ENCODE measurements at regions not wholly inside any gene's neighbourhood (a gene's known extent, or its start where the extent isn't known, plus 50 kb on each side); places are given as distances from the start of the nearest gene placed in this dataset.

- DNase-seq (no peak), ATAC-seq (no peak)
- intact Hi-C loops (cut with micrococcal nuclease), result no loop called here
- H3K4me3 ChIP-seq (ENCODE audit: low read length), result no peak overlapping the region
- H3K4me1 Mint-ChIP-seq, result no peaks in the 10 kb centered on the region
- peaks cover 11 to 16% of the 10 kb centered on the region in 2 donors for H3K9me3 Mint-ChIP-seq
- peaks cover 6% of the 10 kb centered on the region for H3K36me3 Mint-ChIP-seq
- H3K9me3 ChIP-seq (ENCODE audit: control insufficient read depth, insufficient read depth, low read length), result no peaks in the 10 kb centered on the region
- no peak overlapping the region for H3K27ac Mint-ChIP-seq
- TF ChIP-seq CTCF (IDR thresholded peaks at IDR 0.05), result no peak
- no peaks in the 10 kb centered on the region for H3K36me3 ChIP-seq (ENCODE audit: control insufficient read depth, insufficient read depth, low read length)
- H3K27me3 ChIP-seq (ENCODE audit: control insufficient read depth, insufficient read depth, low read length), result no peaks in the 10 kb centered on the region
- H3K27ac ChIP-seq (ENCODE audit: low read length), result no peak overlapping the region
- 94% methylated on average over 2 of the region's 3 CpGs for WGBS (ENCODE audit: insufficient coverage)
- H3K4me3 Mint-ChIP-seq, result no peak overlapping the region
- H3K27me3 Mint-ChIP-seq (ENCODE audit: low read depth in 2 of 2), result no peaks in the 10 kb centered on the region
- H3K4me1 ChIP-seq (ENCODE audit: control insufficient read depth, insufficient read depth, low read length), result no peaks in the 10 kb centered on the region
Observed at GRCh38 chr14:45359746-45360145, 106.7 kb upstream of the MIS18BP1 start.

GRCh38 chr14:45332360-45332988, 79.5 kb upstream of the MIS18BP1 start:
- H3K9me3 Mint-ChIP-seq, result peaks cover 5 to 25% of the 10 kb centered on the region in 2 donors
- no peak for ATAC-seq
- H3K36me3 Mint-ChIP-seq, result peaks cover 11% of the 10 kb centered on the region
- no peaks in the 10 kb centered on the region for H3K4me1 ChIP-seq (ENCODE audit: control insufficient read depth, insufficient read depth, low read length)
- no peak for TF ChIP-seq CTCF (IDR thresholded peaks at IDR 0.05)
- peaks cover 6% of the 10 kb centered on the region for H3K9me3 ChIP-seq (ENCODE audit: control insufficient read depth, insufficient read depth, low read length)
- H3K27me3 ChIP-seq (ENCODE audit: control insufficient read depth, insufficient read depth, low read length), result no peaks in the 10 kb centered on the region
- WGBS (ENCODE audit: insufficient coverage), result 86% methylated on average over 4 of the region's 4 CpGs
- H3K4me3 Mint-ChIP-seq, result no peak overlapping the region
- H3K4me3 ChIP-seq (ENCODE audit: low read length), result no peak overlapping the region
- intact Hi-C loops (cut with micrococcal nuclease), result no loop called here
- no peaks in the 10 kb centered on the region for H3K36me3 ChIP-seq (ENCODE audit: control insufficient read depth, insufficient read depth, low read length)
- no peaks in the 10 kb centered on the region for H3K4me1 Mint-ChIP-seq
- no peak overlapping the region for H3K27ac Mint-ChIP-seq
- DNase-seq, result no peak
- H3K27ac ChIP-seq (ENCODE audit: low read length), result no peak overlapping the region
- H3K27me3 Mint-ChIP-seq (ENCODE audit: low read depth in 2 of 2), result no peaks in the 10 kb centered on the region

- no peak for DNase-seq
- Histone ChIP-seq H3K36me3 (ENCODE audit: control insufficient read depth, insufficient read depth, low read length) (no peaks in the 10 kb centered on the region), H3K4me3 (ENCODE audit: low read length) (no peak overlapping the region), H3K4me1 (ENCODE audit: control insufficient read depth, insufficient read depth, low read length) (no peaks in the 10 kb centered on the region), H3K9me3 (ENCODE audit: control insufficient read depth, insufficient read depth, low read length) (peaks cover 5% of the 10 kb centered on the region), H3K27me3 (ENCODE audit: control insufficient read depth, insufficient read depth, low read length) (no peaks in the 10 kb centered on the region), H3K27ac (ENCODE audit: low read length) (no peak overlapping the region)
- Mint-ChIP-seq H3K27ac (no peak overlapping the region), H3K36me3 (peaks cover 10% of the 10 kb centered on the region), H3K9me3 (peaks cover 3 to 10% of the 10 kb centered on the region in 2 donors), H3K4me3 (no peak overlapping the region), H3K4me1 (no peaks in the 10 kb centered on the region), H3K27me3 (ENCODE audit: low read depth in 2 of 2) (no peaks in the 10 kb centered on the region)
- no peak for TF ChIP-seq CTCF (IDR thresholded peaks at IDR 0.05)
- no CpG with 5 or more reads among the region's 1 CpG for WGBS (ENCODE audit: insufficient coverage)
- intact Hi-C loops (cut with micrococcal nuclease), result no loop called here
- ATAC-seq, result no peak
Observed at GRCh38 chr14:45308745-45309397, 55.9 kb upstream of the MIS18BP1 start.
